C4-2B (cell line): ENCODE measurements at regions not wholly inside any gene's neighbourhood (a gene's known extent, or its start where the extent isn't known, plus 50 kb on each side); places are given as distances from the start of the nearest gene placed in this dataset.

Experiments used
- H3K27ac ChIP-seq: fragments of 450-650 bp; 2 replicates; pipeline ENCODE4 v1.5.1; 2017
- CTCF ChIP-seq: fragments of 450-650 bp; conservative IDR thresholded peaks from 2 replicates; pipeline ENCODE4 v1.5.1; 2017; ENCODE audit warnings: mild to moderate bottlenecking
- ZFX ChIP-seq: fragments of 450-650 bp; IDR thresholded peaks from 2 replicates; pipeline ENCODE4 v1.6.1; 2017

- TF ChIP-seq CTCF (no peak), ZFX (no peak)
- no peak overlapping the region for H3K27ac ChIP-seq
Measured at GRCh38 chr2:176777262-176777661, 435.3 kb upstream of the HNRNPA3 start.

DNA sequence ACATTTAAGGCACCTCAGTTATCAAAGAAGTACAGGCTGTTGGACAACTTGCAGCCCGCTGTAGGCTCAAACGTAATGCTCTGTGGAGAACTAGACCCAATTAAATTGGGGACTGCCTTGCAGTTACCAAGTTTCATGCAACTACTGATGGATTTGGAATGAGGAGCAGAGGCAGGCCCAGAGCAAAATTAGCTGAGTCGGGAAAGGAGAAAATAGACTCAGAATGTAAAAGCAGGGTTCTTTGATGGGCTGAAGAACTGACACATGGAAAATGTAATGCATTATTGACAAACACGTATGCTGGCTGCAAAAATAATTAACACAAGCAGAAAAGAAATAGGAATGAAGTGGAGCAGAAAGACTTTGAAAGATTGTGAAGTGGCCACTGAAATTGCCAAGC lies 432.7 kb upstream of the HNRNPA3 start:
- H3K27ac ChIP-seq: no peak overlapping the region
- TF ChIP-seq CTCF (no peak), ZFX (no peak)

- TF ChIP-seq ZFX (no peak), CTCF (no peak)
- H3K27ac ChIP-seq: no peak overlapping the region
Measured at GRCh38 chr2:176780348-176780747, 432.2 kb upstream of the HNRNPA3 start.

- no peak for TF ChIP-seq ZFX
- no peak for TF ChIP-seq CTCF
Measured at GRCh38 chr2:176781570-176782217, 430.9 kb upstream of the HNRNPA3 start.

GRCh38 chr2:176784633-176785200 lies 427.9 kb upstream of the HNRNPA3 start:
- TF ChIP-seq CTCF: no peak
- no peak for TF ChIP-seq ZFX
- H3K27ac ChIP-seq: no peak overlapping the region

More at GRCh38 chr2:176781570-176782217, 430.9 kb upstream of the HNRNPA3 start:
- H3K27ac ChIP-seq: no peak overlapping the region

GRCh38 chr2:176789751-176790150 lies 422.8 kb upstream of the HNRNPA3 start:
- TF ChIP-seq CTCF: no peak
- TF ChIP-seq ZFX: no peak
- no peak overlapping the region for H3K27ac ChIP-seq

- no peak overlapping the region for H3K27ac ChIP-seq
- TF ChIP-seq ZFX: no peak
- no peak for TF ChIP-seq CTCF
Measured at GRCh38 chr2:176790468-176790867, 422.1 kb upstream of the HNRNPA3 start.
